Chondrocyte (in vitro differentiated cells): ENCODE measurements at regions not wholly inside any gene's neighbourhood (a gene's known extent, or its start where the extent isn't known, plus 50 kb on each side); places are given as distances from the start of the nearest gene placed in this dataset.

Source experiments
- DNase-seq: peaks from one replicate; pipeline ENCODE4 v3.0.0; 2021; ENCODE audit warnings: mixed read lengths, low spot score
- H3K27ac Mint-ChIP-seq: one replicate; pipeline ENCODE4 v1.8.0; 2021; ENCODE audit warnings: mild to moderate bottlenecking, moderate library complexity, mixed read lengths; ENCODE audit not compliant: unreplicated experiment
- H3K27me3 Mint-ChIP-seq: 2 replicates; pipeline ENCODE4 v1.8.0; 2021; ENCODE audit warnings: low read depth, mixed read lengths
- H3K36me3 Mint-ChIP-seq: 2 replicates; pipeline ENCODE4 v1.8.0; 2021; ENCODE audit warnings: low read depth, mixed read lengths
- H3K4me1 Mint-ChIP-seq: 2 replicates; pipeline ENCODE4 v1.8.0; 2021; ENCODE audit warnings: low read depth, mild to moderate bottlenecking, mixed read lengths
- H3K4me3 Mint-ChIP-seq: one replicate; pipeline ENCODE4 v1.8.0; 2021; ENCODE audit warnings: mild to moderate bottlenecking, moderate library complexity, mixed read lengths; ENCODE audit not compliant: unreplicated experiment
- H3K9me3 Mint-ChIP-seq: 2 replicates; pipeline ENCODE4 v1.8.0; 2021; ENCODE audit warnings: low read depth, mixed read lengths
- CTCF ChIP-seq: fragments of 200-600 bp; sonication (generic); IDR thresholded peaks from 2 replicates; pipeline ENCODE4 v1.5.0; 2021; ENCODE audit warnings: antibody characterized with exemption, mild to moderate bottlenecking, moderate library complexity

GRCh38 chr3:176505878-176506621, 691.2 kb downstream of the TBL1XR1 start:
- Mint-ChIP-seq H3K27me3 (peaks cover 5% of the 10 kb centered on the region), H3K9me3 (peaks cover 4% of the 10 kb centered on the region), H3K36me3 (no peaks in the 10 kb centered on the region), H3K4me3 (no peak overlapping the region), H3K27ac (no peak overlapping the region), H3K4me1 (no peaks in the 10 kb centered on the region)
- TF ChIP-seq CTCF, result no peak
- DNase-seq, result no peak

- no peak for DNase-seq
- H3K9me3 Mint-ChIP-seq, result no peaks in the 10 kb centered on the region
- H3K4me1 Mint-ChIP-seq, result no peaks in the 10 kb centered on the region
- H3K36me3 Mint-ChIP-seq, result no peaks in the 10 kb centered on the region
- no peak for TF ChIP-seq CTCF
- H3K27me3 Mint-ChIP-seq, result peaks cover 8% of the 10 kb centered on the region
- no peak overlapping the region for H3K27ac Mint-ChIP-seq
- H3K4me3 Mint-ChIP-seq, result no peak overlapping the region
Measured at GRCh38 chr3:176491084-176491483, 706.2 kb downstream of the TBL1XR1 start.

- H3K27me3 Mint-ChIP-seq, result peaks cover 8% of the 10 kb centered on the region
- no peak for TF ChIP-seq CTCF
- no peaks in the 10 kb centered on the region for H3K36me3 Mint-ChIP-seq
- no peak for DNase-seq
- no peaks in the 10 kb centered on the region for H3K4me1 Mint-ChIP-seq
- H3K9me3 Mint-ChIP-seq, result no peaks in the 10 kb centered on the region
- no peak overlapping the region for H3K27ac Mint-ChIP-seq
- H3K4me3 Mint-ChIP-seq, result no peak overlapping the region
Measured at GRCh38 chr3:176490357-176490756, 706.9 kb downstream of the TBL1XR1 start.

GRCh38 chr3:176479248-176479647, 718.0 kb downstream of the TBL1XR1 start:
- no peak for DNase-seq
- Mint-ChIP-seq H3K27me3 (peaks cover 14% of the 10 kb centered on the region), H3K27ac (no peak overlapping the region), H3K4me3 (no peak overlapping the region), H3K4me1 (no peaks in the 10 kb centered on the region), H3K9me3 (peaks cover 21% of the 10 kb centered on the region), H3K36me3 (peaks cover 1% of the 10 kb centered on the region)
- TF ChIP-seq CTCF, result no peak

GRCh38 chr3:176469694-176470205, 727.5 kb downstream of the TBL1XR1 start:
- no peak overlapping the region for H3K27ac Mint-ChIP-seq
- H3K36me3 Mint-ChIP-seq, result peaks cover 2% of the 10 kb centered on the region
- H3K9me3 Mint-ChIP-seq, result peaks cover 10% of the 10 kb centered on the region
- TF ChIP-seq CTCF, result no peak
- no peaks in the 10 kb centered on the region for H3K4me1 Mint-ChIP-seq
- no peaks in the 10 kb centered on the region for H3K27me3 Mint-ChIP-seq
- H3K4me3 Mint-ChIP-seq, result no peak overlapping the region
- no peak for DNase-seq
